Amniotic stem cell (primary cell): ENCODE measurements at regions not wholly inside any gene's neighbourhood (a gene's known extent, or its start where the extent isn't known, plus 50 kb on each side); places are given as distances from the start of the nearest gene placed in this dataset.

Experiments used
- DNase-seq: peaks from one replicate; lab custom pipeline; 2025; lab: John Stamatoyannopoulos, UW

DNA sequence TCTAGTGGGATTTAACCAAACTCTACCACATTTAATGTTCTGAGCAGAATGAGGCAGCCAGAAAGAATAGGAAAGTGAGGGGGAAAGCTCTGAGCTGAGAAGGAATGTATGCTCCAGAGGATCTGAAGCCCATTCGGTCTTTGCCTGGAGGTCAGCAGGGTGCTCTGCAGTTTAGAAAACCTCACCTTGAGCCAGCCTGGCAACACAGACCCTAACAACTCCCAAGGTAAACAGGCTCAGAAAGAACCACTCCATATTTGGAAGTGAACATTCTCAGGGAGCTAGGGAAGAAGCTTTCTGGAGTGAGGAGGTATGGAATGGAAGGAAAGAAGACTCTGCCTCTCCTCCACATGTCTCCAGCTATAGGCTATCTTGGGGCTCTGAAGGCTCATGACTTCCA is 398.8 kb downstream of the SEC16B start:
- DNase-seq: no peak

DNA sequence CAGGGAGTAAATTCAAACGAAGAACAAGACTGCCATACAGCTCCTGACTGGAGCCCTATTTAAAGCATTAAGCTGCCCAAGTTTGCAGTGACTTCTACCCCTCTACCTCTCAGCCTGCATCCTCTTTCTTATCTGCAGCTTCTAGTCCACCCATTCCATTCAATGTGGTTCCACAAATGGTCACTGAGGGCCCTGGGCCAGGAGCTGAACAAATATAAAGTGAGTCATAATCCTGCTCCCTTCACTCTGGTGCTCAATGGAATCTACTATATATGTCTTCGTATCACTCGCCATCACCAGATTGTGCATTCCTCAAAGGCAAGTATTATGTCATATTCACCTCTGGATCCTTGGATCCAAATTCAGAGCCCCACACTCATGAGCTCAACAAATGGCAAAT is 398.7 kb downstream of the BRINP2 start:
- no peak for DNase-seq

DNA sequence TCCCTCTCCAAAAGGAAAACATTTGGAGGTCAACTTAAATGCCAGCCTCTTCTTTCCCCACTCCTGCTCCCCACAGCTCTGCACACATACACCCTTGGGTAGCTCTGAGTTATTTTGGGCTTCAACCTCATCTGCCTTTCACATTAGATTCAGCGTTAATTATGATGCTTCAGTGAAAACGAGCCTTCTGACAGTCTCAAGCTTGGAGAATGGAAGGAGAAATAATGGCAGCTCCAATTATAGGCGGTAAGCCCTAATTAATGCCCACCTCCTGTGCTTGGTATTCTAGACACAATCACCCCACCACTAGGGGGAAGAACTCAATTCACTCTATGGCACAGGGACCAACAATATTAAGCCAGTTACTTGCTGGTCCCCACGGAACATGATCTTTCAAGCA is 397.9 kb downstream of the BRINP2 start:
- DNase-seq: no peak

DNA sequence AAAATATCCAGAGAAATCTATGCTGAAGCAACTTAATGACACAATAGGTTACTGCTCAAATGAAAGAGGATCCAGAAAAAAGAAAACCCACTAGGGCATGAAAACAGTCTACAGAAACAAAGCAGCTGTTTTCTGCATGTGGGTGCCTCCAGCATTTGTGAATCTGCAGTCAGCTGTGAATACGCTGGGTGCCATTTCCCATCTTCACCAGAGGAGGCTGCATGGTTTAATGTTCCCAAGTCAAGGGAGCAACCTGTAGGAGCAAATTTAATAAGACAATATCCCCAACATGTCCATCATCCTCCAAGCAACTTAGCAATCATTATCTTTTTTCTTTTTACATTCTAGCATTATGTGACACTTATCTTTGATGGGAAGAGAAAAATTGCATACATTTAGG is 396.6 kb downstream of the BRINP2 start:
- DNase-seq: no peak

DNA sequence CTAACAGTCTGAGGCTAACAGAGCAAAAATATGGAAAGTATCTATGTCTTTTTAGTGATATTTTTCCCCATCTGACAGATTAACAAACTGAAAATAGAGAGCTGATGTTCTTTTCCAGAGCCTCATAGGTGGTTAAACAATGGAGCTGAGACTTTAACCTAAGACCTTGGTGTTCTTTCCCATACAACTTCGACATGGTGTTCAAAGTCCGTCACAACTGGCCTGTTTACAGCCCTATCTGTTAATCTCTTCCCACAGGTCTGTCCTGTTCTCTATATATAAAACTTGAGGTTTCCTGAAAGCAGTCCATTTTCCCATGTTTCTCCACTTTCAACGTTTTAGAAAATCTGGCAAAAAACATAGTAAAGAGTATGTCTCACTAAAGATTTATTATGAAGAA is 395.7 kb downstream of the BRINP2 start:
- DNase-seq: no peak

DNA sequence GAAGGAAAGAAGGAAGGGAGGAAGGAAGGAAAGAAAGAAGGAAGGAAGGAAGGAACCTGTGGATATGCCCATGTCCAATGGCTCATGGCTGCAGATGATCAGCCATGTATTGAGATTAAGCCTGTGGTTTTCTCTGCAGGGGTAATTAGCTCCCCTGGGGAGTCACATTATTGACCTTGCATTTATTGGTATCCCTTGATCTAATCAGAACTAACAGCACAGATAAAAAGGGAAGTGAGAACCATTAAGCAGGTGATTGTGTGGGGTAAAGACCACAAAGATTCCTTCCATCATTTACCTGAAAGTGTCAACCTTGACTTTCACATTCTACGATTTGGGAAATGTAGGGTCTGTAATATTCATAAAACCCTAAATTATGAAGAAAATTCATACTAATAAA is 390.7 kb downstream of the BRINP2 start:
- DNase-seq: no peak

DNA sequence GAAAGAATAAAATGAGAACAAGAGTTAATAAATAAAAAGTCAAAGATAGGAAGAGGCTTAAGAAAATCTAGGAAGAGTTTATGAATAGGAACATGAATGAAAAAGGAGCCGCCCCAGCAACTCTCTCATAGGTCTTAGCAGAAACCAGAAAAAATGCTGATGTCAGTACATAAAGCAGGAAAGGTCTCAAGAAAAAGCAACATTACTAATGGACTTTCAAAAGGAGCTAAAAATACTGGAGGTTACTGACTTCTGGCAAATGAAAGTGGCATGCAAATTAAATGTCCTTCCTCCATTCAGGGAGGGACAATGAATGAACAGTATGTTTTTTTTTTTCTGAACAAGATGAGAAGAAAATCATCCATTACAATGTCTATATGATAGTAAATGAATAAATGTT is 387.6 kb downstream of the BRINP2 start:
- no peak for DNase-seq

DNA sequence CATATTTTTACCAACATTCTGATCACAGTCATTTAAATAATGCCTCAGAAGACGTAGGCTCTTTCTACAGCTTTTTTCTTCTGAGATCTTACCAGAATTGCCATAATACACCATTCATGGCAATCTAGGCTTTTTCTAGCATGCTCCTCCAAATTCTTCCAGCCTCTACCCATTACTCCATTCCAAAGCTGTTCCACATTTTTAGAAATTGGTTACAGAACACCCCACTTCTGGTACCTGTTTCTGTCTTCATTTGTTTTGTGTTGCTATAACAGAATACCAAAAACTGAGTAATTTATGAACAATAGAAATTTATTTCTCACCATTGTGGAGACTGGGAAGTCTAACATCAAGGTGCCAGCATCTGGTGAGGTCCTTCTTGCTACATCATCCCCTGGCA is 385.4 kb downstream of the BRINP2 start:
- DNase-seq: no peak

DNA sequence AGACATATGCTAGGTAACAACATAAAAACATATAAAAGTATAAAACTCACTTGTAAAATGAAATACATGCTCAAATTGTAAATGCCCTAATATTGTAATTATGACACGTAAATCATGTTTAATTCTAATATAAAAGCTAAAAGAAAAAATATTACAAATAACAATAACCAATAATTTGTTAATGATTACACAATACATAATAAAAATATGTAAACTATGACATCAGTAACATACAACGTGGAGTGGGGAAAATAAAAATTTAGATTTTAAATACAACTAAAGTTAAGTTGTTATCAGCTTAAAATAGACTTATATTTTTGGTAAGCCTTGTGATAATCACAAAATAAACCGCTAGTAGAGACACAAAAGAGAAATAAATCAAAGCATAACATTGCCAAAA is 376.4 kb downstream of the BRINP2 start:
- DNase-seq: no peak

DNA sequence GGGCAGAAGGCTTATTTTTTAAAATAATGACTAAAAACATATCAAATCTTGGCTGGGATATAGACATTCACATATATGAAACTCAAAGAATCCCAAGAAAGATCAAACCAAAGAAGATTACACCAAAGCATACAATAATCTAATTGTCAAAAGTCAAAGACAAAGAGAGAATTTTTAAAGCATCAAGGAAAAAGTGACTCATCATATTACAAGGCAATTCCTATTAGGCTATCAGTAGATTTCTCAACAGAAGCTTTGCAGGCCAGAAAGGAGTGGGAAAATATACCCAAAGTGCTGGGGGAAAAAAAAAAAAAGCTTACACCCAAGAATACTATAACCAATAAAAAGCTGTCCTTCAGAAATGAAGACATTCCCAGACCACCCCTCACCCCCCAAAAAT is 375.6 kb downstream of the BRINP2 start:
- no peak for DNase-seq

DNA sequence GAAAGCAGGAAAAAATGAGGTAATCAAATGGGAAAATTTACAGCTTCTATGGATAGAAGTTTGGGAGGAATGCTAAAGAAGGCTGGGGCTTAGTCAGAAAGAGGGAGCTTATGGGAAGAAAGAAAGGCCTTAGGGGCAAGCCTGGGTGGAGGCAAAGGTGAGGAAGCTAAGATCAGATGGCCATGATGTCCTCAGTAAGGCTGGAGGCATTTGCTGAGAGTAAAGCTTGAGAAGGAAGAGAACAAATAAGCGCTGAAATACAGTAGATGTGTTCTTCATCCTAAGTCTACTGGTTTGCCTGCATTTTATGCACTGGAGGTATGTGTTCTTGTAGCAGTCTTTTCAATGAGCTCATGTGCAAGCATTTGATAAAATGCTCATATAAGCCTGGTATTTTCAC is 355.4 kb downstream of the BRINP2 start:
- DNase-seq: no peak

DNA sequence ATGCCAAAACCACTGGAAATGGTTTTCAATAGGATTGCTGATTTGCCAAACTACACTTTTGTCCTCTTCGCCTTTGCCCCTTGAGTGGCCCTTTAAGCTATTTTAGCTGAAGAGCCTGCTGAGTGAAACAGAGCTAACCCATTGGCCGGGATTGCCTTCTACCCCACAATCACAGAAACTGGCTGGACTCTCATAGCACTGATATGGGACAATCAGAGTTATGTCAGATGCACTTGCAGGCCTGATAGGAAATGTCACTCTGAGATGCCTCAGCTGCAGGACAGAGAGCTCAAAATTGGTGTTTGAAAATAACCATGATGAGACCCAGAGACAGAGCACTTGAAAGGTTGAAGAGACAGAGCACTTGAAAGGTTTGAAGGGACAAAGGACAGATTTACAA is 354.4 kb downstream of the BRINP2 start:
- no peak for DNase-seq

DNA sequence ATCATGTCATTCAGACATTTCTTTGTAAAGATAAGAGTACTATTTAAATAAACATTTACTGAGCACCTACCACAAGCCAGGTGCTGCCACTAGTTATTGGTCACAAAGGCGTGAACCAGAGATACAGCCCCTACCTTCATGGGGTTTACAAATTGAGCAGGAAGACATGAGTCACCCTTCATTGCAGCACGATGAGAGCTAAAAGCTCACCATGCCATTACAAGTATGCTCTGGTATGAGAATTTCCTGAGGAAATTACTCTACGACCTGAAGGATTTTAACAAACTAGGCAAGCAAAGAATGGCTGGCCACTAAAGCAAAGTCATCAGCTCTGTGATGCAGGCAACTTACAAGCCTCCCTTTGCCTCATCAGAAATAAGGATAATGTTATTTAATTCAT is 346.8 kb downstream of the BRINP2 start:
- no peak for DNase-seq

DNA sequence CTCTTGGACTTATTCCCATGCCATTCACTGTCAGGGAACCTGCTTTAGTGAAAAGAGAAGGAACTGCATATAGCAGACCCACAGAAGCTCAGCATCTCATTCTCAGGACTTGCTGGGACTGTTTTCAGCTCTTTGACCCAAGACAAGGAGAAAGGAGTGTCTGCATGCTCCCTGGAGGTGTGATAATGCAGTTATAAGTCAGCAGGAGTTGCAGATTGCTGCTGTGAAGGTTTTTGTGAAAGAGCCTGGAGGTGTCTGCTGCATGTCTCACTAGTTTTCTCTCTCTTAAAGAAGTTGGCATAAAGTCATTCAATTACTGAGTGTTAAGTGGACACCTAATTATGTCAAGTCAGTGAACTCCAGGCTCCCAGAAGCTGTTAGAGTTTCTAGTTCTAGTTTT is 343.4 kb downstream of the BRINP2 start:
- DNase-seq: no peak

DNA sequence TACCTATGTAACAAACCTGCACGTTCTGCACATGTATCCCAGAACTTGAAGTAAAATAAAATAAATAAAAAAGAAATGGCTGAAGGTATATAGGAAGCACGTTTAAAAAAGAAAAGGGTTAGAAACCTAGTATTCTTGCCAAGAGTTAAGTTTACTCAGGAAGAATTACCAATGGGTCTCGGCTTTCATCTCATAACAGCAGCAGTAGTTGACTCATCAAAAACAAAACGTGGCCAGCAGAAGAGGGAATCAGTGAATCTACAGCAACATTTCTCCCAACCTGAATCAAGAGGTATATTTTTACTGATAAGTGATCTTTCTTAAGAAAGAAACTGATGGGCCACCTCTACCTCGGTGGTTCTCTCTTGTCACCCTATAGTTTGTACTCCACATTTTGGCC is 340.3 kb downstream of the BRINP2 start:
- no peak for DNase-seq

DNA sequence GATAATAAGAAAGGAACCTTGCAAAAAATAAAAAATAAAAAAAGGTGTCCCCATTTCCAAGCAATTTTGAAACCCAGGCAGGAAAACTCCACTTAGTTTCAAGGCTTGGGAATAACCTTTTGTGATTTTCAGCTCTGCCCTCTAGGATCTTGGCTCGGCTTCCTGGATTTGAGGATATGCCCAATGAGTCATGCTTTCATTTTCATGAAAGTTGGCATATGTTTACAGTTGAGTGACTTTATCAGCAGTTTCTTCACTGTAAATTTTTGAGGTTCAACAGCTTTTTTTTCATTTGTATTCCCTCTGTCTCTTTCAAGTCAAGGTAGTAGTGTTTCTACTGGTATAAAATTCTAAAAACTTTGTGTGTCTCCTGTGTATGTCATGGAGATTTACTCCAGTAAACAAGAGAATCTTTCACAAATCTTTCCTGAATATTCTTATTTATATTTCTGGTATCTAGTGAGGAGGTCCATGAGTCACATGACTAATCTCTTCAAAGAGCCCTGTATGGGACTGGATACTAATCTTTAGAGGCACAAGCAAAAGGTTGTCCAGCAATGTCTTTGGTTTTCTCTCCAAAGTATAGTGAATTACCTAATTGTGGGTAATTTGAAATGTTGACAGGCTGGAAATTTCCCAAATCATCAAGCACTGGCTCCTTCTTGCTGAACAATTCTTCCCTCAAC is 335.3 kb downstream of the BRINP2 start:
- DNase-seq: no peak

DNA sequence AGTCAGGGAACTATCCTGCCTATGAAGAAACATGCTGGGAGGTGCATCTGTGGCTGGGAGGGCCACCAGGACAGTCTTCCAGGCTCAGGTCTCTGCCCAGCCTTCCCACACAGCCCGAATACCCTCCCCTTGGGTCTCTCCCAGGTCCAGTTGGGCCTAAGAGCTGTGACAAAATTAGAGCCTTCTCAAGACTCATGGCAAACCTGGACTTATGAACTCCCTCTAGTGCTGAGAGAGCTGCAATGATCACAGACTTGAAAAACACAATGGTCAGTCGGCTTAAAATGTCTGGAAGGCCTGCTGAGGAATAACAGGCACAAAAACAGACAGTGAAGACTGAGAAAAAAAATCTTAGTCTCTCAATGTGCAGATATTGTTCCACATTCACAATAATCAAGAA is 325.1 kb downstream of the BRINP2 start:
- no peak for DNase-seq

DNA sequence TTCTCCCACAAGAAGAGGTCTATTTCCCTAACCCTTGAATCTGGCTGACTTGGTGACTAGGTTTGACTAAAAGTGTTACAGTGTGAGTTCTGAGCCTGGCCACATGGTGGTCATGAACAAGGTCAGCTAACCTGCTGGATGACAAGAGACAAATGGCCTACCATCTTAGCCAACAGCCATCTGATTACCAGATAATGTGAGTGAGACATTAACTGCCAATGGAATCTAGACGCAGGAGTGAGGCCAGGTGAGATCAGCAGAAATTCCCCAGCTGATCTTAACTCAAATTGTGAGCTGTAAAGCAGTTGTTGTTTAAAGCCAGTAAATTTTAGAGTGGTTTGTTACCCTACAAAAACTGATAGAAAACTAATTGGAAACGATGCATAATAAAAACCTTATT is 320.0 kb downstream of the BRINP2 start:
- no peak for DNase-seq

DNA sequence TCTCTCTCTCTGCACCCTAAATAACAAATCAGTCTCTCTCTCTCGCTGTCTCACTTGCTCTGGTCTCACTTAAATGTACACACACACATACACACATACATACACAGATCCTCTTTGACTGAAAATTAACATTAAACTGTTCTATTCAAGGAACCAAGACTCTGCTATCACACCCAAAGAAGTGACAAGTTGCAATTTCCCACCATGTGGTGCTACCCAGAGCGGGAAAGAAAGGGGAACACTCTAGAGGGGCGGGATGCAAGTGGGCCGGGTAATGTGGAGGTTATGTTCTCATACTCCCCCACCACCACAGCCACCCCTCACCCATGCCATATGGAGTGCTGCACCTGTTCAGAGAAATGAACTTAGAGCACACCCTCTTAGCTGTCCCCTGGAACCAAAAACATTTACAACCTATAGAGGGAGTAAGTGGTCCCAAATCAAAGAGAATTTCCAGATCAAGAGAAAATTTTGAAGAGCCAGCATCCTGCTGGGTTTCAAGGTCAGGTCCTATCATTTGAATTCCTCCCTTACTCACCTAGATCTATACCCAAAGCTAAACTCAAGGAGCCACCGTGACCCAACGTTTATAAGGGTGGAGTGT is 319.4 kb downstream of the BRINP2 start:
- no peak for DNase-seq

DNA sequence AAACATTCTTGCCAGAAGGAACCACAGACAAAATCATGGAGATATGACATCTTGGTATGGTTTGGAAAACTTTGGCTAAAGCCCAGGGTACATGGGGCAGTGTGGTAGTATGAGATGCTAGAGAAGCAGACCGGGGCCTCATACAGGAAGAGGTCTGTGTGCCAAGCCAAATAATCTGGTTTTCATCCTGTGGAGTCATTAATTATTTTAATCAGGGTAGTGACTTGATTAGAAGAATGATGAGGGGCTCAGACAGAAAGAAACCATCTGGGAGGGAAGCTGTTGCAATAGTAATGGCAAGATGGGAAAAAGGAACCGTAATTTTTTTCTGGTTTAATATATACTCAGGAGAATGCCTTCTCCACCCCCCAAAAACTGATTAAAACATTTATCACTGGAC is 318.0 kb downstream of the BRINP2 start:
- DNase-seq: no peak

DNA sequence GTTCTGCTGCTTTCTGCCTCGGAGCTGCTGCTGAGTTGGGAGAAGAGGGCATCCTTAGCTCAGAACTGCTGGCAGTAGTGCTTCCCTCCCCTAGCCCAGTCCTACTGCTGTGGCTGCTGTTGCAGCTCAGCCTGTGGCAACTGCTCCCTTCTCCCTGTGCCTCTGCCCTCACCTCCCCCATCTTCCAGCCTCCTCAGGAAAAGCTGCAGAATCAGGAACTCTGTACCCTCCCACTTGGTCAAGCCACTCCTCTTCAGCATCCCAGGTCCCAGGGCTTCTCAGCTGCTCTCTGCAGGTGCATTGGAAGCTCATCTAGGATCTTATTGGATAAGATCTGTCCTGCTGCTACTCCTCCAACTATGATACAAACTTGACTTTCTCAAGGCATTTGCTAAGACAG is 316.7 kb downstream of the BRINP2 start:
- no peak for DNase-seq

DNA sequence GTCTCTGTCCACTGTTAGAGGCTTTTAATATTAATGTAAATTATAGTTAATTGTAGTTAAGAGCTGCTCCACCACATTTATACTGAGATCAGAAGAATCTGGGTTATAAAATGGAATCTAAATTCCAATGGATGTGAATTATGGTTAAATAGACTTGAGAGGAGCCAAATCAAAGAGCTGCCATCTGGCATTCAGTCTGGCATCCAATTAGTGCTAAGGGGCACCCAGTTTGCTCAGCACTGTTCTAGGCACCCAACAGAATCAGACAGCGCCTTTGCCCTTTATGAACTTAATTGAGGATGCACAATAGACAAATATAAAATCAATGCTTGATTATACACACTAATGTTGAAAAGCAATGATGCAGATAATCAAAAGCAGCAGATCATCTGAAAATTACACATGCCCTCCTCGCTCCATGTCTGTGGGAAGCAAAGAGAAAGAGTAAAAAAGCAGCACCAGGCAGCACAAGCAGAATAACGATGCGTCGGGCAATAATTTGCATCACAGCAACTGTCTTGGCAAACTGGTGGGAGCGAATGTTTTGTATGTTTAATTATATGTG is 310.1 kb downstream of the BRINP2 start:
- DNase-seq: no peak

DNA sequence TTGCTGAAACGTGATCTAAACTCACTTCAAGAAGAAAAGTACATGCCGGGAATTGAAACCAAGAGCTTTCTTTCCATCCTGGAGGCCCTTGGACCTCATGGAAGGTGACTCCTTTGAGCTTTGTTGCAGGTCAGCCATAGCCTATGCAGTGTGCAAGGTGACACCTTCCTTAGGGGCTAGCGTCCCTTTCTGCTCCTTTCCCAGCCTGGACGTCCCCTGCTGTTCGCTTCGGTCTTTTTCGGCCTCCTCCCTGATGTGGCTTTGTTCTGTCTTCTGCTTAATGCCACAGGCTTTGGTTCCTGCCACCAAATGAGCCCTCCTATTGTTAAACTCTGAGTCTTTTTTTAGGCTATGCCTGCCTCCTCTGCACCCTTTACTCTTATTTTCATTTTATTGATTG is 308.8 kb downstream of the BRINP2 start:
- no peak for DNase-seq

DNA sequence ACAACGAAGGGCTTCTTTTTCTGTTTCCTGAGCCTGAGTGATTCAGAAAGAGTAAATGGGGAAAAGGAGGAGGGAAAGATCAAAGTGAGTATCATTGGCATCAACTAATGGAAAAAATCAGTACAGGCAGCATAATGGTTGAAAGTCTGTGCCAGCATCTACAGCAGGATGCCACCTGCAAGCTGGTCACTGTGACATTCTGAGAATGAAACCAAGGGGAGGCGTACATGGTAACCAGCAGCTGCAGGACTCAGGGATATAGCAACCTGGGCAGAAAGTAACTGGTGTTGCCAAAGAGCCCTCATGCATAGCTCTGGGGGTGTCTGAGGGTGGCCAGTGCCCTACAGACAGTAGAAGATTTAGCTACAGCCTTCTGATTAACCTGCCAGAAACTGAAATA is 305.9 kb downstream of the BRINP2 start:
- no peak for DNase-seq
